ENCODE measurements at regions not wholly inside any gene's neighbourhood (a gene's known extent, or its start where the extent isn't known, plus 50 kb on each side); places are given as distances from the start of the nearest gene placed in this dataset.
"Not testable (repeated sequence)": the region's sequence is repeated elsewhere in the genome, so short reads cannot be mapped to it uniquely, and the experiment has no call there.

DNA sequence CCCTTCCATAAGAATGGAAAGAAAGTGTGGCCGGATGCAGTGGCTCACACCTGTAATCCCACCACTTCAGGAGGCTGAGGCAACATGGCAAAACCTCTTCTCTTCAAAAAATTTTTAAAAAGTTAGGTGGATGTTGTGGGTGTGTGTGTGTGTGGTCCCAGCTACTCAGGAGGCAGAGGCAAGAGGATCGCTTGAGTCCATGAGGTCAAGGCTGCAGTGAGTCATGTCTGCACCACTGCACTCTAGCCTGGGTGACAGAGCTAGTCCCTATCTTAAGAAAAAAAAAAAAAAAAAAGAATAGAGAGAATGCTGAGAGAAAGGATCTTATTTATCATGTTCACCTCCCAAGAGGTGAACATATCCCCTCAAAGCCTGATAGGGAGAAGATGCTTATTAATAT, 492.1 kb upstream of the SMIM31 start:
- Histone ChIP-seq H3K27me3 (ENCODE audit: insufficient read depth, low read length) (no peaks in the 10 kb centered on the region), H3K4me3 (ENCODE audit: low read length) (no peak overlapping the region), H3K4me1 (ENCODE audit: insufficient read depth, low read length) (no peaks in the 10 kb centered on the region), H3K27ac (ENCODE audit: low read depth, low read length) (no peak overlapping the region), H3K9ac (ENCODE audit: low read depth, low read length) (no peak overlapping the region), H3K9me3 (ENCODE audit: insufficient read depth, low read depth, low read length) (no peaks in the 10 kb centered on the region), H3K36me3 (ENCODE audit: insufficient read depth, low read length) (no peaks in the 10 kb centered on the region)
- 98% methylated on average over 2 of the region's 2 CpGs for WGBS

- H3K9me3 ChIP-seq (ENCODE audit: insufficient read depth, low read depth, low read length); H3K36me3 ChIP-seq (ENCODE audit: insufficient read depth, low read length); H3K27me3 ChIP-seq (ENCODE audit: insufficient read depth, low read length); H3K4me1 ChIP-seq (ENCODE audit: insufficient read depth, low read length); H3K27ac ChIP-seq (ENCODE audit: low read depth, low read length); H3K9ac ChIP-seq (ENCODE audit: low read depth, low read length); H3K4me3 ChIP-seq (ENCODE audit: low read length): not testable (repeated sequence)
- WGBS, result 92% methylated on average over 1 of the region's 1 CpG
Observed at GRCh38 chr4:164262508-164262907, 491.4 kb upstream of the SMIM31 start.

DNA sequence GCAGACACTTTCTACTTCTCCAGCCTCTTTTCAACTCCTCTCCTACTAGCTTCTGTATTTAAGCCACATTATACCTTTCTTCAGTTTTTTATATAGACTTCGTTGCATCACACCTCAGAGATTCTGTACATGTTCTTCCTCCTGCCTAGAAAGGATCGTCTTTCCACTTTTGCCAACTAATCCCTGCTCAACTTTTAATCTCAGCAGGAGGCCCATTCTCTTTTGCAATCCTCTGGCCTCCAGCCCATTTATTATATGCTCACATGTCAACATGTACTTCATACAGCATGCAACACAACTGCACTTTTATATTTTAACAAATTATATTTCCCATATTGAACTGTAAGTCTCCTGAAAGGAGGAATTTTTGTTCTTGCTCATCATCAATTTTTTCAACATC, 476.5 kb upstream of the SMIM31 start:
- not testable (repeated sequence) for H3K9ac ChIP-seq (ENCODE audit: low read depth, low read length); H3K27ac ChIP-seq (ENCODE audit: low read depth, low read length); H3K9me3 ChIP-seq (ENCODE audit: insufficient read depth, low read depth, low read length); H3K4me1 ChIP-seq (ENCODE audit: insufficient read depth, low read length); H3K36me3 ChIP-seq (ENCODE audit: insufficient read depth, low read length); H3K4me3 ChIP-seq (ENCODE audit: low read length); H3K27me3 ChIP-seq (ENCODE audit: insufficient read depth, low read length)
- WGBS, result 92% methylated on average over 2 of the region's 2 CpGs

- Histone ChIP-seq H3K36me3 (ENCODE audit: insufficient read depth, low read length) (no peaks in the 10 kb centered on the region), H3K27ac (ENCODE audit: low read depth, low read length) (no peak overlapping the region), H3K4me3 (ENCODE audit: low read length) (no peak overlapping the region), H3K9ac (ENCODE audit: low read depth, low read length) (no peak overlapping the region), H3K4me1 (ENCODE audit: insufficient read depth, low read length) (no peaks in the 10 kb centered on the region), H3K9me3 (ENCODE audit: insufficient read depth, low read depth, low read length) (no peaks in the 10 kb centered on the region), H3K27me3 (ENCODE audit: insufficient read depth, low read length) (no peaks in the 10 kb centered on the region)
- WGBS, result 95% methylated on average over 6 of the region's 6 CpGs
Observed at GRCh38 chr4:164287173-164287572, 466.8 kb upstream of the SMIM31 start.

DNA sequence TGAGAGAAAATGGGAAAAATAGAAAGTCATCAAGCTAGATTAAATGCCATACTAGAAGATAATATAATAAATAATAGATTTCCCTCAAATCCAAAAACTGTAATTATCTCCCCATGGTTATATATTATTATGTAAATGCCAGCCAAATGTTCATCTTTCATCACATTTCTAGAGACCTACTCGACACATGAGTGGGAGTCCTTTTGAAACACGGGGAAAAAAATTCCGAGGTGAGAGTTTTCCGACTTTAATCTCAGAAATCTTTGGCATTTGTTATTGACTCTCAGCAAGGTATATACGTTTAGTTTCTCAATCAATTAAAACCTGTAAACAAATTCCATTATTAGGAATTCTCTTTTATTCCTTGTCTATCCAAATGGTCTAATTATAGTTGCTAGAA, 465.4 kb upstream of the SMIM31 start:
- no peak overlapping the region for H3K27ac ChIP-seq (ENCODE audit: low read depth, low read length)
- no peaks in the 10 kb centered on the region for H3K9me3 ChIP-seq (ENCODE audit: insufficient read depth, low read depth, low read length)
- H3K4me1 ChIP-seq (ENCODE audit: insufficient read depth, low read length), result no peaks in the 10 kb centered on the region
- no peak overlapping the region for H3K4me3 ChIP-seq (ENCODE audit: low read length)
- H3K36me3 ChIP-seq (ENCODE audit: insufficient read depth, low read length), result no peaks in the 10 kb centered on the region
- no peaks in the 10 kb centered on the region for H3K27me3 ChIP-seq (ENCODE audit: insufficient read depth, low read length)
- no peak overlapping the region for H3K9ac ChIP-seq (ENCODE audit: low read depth, low read length)
- WGBS, result 92% methylated on average over 5 of the region's 5 CpGs

GRCh38 chr4:164293203-164293602, 460.7 kb upstream of the SMIM31 start:
- Histone ChIP-seq H3K4me3 (ENCODE audit: low read length) (no peak overlapping the region), H3K36me3 (ENCODE audit: insufficient read depth, low read length) (no peaks in the 10 kb centered on the region), H3K27ac (ENCODE audit: low read depth, low read length) (no peak overlapping the region), H3K27me3 (ENCODE audit: insufficient read depth, low read length) (no peaks in the 10 kb centered on the region), H3K9ac (ENCODE audit: low read depth, low read length) (no peak overlapping the region), H3K9me3 (ENCODE audit: insufficient read depth, low read depth, low read length) (no peaks in the 10 kb centered on the region), H3K4me1 (ENCODE audit: insufficient read depth, low read length) (no peaks in the 10 kb centered on the region)
- 83% methylated on average over 4 of the region's 4 CpGs for WGBS

- Histone ChIP-seq H3K4me3 (ENCODE audit: low read length) (no peak overlapping the region), H3K4me1 (ENCODE audit: insufficient read depth, low read length) (no peaks in the 10 kb centered on the region), H3K36me3 (ENCODE audit: insufficient read depth, low read length) (no peaks in the 10 kb centered on the region), H3K9ac (ENCODE audit: low read depth, low read length) (no peak overlapping the region), H3K27me3 (ENCODE audit: insufficient read depth, low read length) (no peaks in the 10 kb centered on the region), H3K9me3 (ENCODE audit: insufficient read depth, low read depth, low read length) (no peaks in the 10 kb centered on the region), H3K27ac (ENCODE audit: low read depth, low read length) (no peak overlapping the region)
- WGBS, result 91% methylated on average over 2 of the region's 2 CpGs
Observed at GRCh38 chr4:164293743-164294142, 460.2 kb upstream of the SMIM31 start.

DNA sequence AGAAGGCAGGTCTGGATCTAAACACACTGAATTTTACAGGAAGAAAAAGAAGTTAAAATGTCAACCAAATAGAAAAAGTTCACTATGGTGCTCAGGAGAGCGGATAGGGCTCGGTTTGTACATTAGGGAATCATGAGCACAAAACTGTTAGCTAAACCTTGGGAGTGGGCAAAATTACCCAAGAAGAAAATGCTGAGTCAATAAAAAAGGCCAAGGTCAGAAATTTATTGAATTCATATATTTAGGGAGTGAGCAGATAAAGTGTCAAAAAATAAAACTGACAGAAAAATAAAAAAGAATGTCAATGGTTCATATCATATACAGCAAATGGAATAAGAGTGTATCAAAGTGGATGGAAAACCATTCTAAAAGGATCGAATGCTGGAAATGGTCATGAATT, 452.5 kb upstream of the SMIM31 start:
- no peak overlapping the region for H3K9ac ChIP-seq (ENCODE audit: low read depth, low read length)
- H3K4me3 ChIP-seq (ENCODE audit: low read length), result no peak overlapping the region
- H3K9me3 ChIP-seq (ENCODE audit: insufficient read depth, low read depth, low read length), result no peaks in the 10 kb centered on the region
- H3K36me3 ChIP-seq (ENCODE audit: insufficient read depth, low read length), result no peaks in the 10 kb centered on the region
- 94% methylated on average over 3 of the region's 3 CpGs for WGBS
- no peaks in the 10 kb centered on the region for H3K27me3 ChIP-seq (ENCODE audit: insufficient read depth, low read length)
- no peaks in the 10 kb centered on the region for H3K4me1 ChIP-seq (ENCODE audit: insufficient read depth, low read length)
- H3K27ac ChIP-seq (ENCODE audit: low read depth, low read length), result no peak overlapping the region

DNA sequence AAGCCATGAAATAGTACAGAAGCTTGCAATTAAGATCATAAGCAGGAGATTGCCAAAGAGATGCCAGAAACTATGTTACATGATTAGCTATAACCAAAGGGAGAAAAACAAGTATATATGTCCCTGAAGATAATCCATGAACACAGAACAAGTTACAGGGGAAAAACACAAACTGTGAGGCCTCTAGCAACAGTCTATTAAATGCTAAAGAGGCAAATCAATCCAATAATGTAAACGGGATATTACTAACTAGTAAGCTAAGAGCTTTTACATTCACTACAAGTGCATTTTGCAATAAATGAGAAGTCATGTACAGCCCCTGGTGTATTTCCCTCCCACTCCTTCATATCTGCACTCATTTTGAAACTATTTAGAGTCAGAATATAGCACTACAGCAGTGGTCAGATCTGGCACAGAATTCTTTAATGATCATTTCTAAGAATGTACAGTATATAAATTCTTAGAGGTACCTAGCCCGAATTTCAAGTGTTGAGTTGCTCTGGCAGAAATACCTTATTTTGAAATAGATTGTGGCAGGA, 449.8 kb upstream of the SMIM31 start:
- Histone ChIP-seq H3K9me3 (ENCODE audit: insufficient read depth, low read depth, low read length) (no peaks in the 10 kb centered on the region), H3K4me1 (ENCODE audit: insufficient read depth, low read length) (no peaks in the 10 kb centered on the region), H3K4me3 (ENCODE audit: low read length) (no peak overlapping the region), H3K27me3 (ENCODE audit: insufficient read depth, low read length) (no peaks in the 10 kb centered on the region), H3K36me3 (ENCODE audit: insufficient read depth, low read length) (no peaks in the 10 kb centered on the region), H3K27ac (ENCODE audit: low read depth, low read length) (no peak overlapping the region), H3K9ac (ENCODE audit: low read depth, low read length) (no peak overlapping the region)
- 86% methylated on average over 2 of the region's 2 CpGs for WGBS

DNA sequence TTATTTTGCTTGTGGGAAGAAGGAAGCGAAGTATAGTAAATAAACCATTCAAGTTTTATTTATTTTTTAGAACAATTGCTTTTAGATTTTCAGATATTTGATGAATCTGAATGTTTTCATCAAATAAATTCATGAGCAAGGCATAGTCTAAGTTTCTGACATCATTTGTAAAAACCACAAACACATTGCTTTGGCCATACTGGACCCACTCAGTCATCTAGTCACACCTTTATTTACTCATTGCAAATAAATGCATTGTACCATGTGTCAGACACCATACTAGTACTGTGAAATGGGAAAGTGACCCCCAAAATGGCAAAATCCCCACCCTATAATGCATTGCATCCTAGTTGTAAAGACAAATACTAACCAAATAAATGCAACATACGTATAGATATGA, 449.1 kb upstream of the SMIM31 start:
- Histone ChIP-seq H3K9me3 (ENCODE audit: insufficient read depth, low read depth, low read length) (no peaks in the 10 kb centered on the region), H3K9ac (ENCODE audit: low read depth, low read length) (no peak overlapping the region), H3K27ac (ENCODE audit: low read depth, low read length) (no peak overlapping the region), H3K4me1 (ENCODE audit: insufficient read depth, low read length) (no peaks in the 10 kb centered on the region), H3K4me3 (ENCODE audit: low read length) (no peak overlapping the region), H3K27me3 (ENCODE audit: insufficient read depth, low read length) (no peaks in the 10 kb centered on the region), H3K36me3 (ENCODE audit: insufficient read depth, low read length) (no peaks in the 10 kb centered on the region)
- no CpG with 5 or more reads among the region's 2 CpGs for WGBS

DNA sequence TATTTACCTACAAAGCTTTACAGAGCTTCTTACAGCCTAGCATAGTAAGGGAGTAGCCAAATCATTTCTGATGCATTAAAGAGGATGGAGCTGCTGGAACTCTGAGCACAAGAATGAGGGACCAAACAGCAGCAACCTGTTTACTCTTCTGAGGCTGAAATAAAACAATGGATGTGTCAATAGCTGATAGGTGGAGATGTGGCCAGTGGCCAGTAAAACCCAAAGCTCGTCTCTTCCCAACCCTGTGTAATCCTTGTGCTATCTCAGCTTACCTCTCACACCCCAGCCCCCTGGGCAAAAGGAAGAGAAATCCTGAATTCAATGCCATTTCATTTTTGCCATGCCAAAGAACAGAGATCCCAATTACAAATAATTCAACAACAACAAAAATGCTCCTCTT, 446.7 kb upstream of the SMIM31 start:
- no peaks in the 10 kb centered on the region for H3K36me3 ChIP-seq (ENCODE audit: insufficient read depth, low read length)
- no peak overlapping the region for H3K27ac ChIP-seq (ENCODE audit: low read depth, low read length)
- H3K9me3 ChIP-seq (ENCODE audit: insufficient read depth, low read depth, low read length), result no peaks in the 10 kb centered on the region
- no peaks in the 10 kb centered on the region for H3K27me3 ChIP-seq (ENCODE audit: insufficient read depth, low read length)
- no peak overlapping the region for H3K9ac ChIP-seq (ENCODE audit: low read depth, low read length)
- WGBS, result 88% methylated on average over 1 of the region's 1 CpG
- H3K4me1 ChIP-seq (ENCODE audit: insufficient read depth, low read length), result peaks cover 5% of the 10 kb centered on the region; the same call in 1 of the 2 replicates
- H3K4me3 ChIP-seq (ENCODE audit: low read length), result no peak overlapping the region

DNA sequence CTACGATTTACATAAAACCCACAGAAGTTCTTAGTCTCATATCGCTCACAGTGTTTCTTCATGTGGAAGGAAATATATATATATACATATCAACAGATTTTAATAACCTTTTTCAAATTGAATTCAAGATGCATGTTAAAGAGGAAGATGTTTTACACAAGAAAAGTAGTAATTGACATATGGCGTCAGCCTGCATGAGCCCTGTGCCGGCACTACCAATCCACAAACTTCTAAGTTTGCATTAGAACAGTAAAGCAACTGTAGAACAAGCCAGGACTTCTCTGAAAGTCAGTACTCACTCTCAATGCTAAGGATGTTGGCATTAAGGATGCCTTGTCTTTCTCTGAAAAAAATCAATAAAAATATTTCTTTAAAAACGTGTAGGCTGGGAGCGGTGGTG, 441.3 kb upstream of the SMIM31 start:
- WGBS, result 91% methylated on average over 5 of the region's 6 CpGs
- no peak overlapping the region for H3K4me3 ChIP-seq (ENCODE audit: low read length)
- no peaks in the 10 kb centered on the region for H3K9me3 ChIP-seq (ENCODE audit: insufficient read depth, low read depth, low read length)
- no peaks in the 10 kb centered on the region for H3K36me3 ChIP-seq (ENCODE audit: insufficient read depth, low read length)
- H3K27me3 ChIP-seq (ENCODE audit: insufficient read depth, low read length), result no peaks in the 10 kb centered on the region
- no peak overlapping the region for H3K9ac ChIP-seq (ENCODE audit: low read depth, low read length)
- no peak overlapping the region for H3K27ac ChIP-seq (ENCODE audit: low read depth, low read length)
- peaks cover 22% of the 10 kb centered on the region for H3K4me1 ChIP-seq (ENCODE audit: insufficient read depth, low read length)
